Activated T-helper 2 cell treated with anti-CD3 and anti-CD28 coated beads, Interferon-gamma antibody, Interleukin-2, Interleukin-4, amounts not matched to agents 10 μg/mL and 5 μg/mL and 100 μg/mL, durations not matched to agents 14 hours and 24 hours and 36 hours (primary cell): ENCODE measurements at regions not wholly inside any gene's neighbourhood (a gene's known extent, or its start where the extent isn't known, plus 50 kb on each side); places are given as distances from the start of the nearest gene placed in this dataset.
"Not testable (repeated sequence)": the region's sequence is repeated elsewhere in the genome, so short reads cannot be mapped to it uniquely, and the experiment has no call there.

Source experiments
- DNase-seq: peaks from one replicate; pipeline ENCODE4 v3.0.0; 2021; ENCODE audit warnings: low spot score
- H3K27ac Mint-ChIP-seq: one replicate; pipeline ENCODE4 v1.8.0; 2021; ENCODE audit warnings: mixed read lengths
- H3K27me3 Mint-ChIP-seq: one replicate; pipeline ENCODE4 v1.8.0; 2021; ENCODE audit warnings: low read depth, mixed read lengths
- H3K36me3 Mint-ChIP-seq: one replicate; pipeline ENCODE4 v1.8.0; 2021; ENCODE audit warnings: low read depth, mixed read lengths
- H3K4me1 Mint-ChIP-seq: one replicate; pipeline ENCODE4 v1.8.0; 2021; ENCODE audit warnings: low read depth, mixed read lengths
- H3K4me3 Mint-ChIP-seq: one replicate; pipeline ENCODE4 v1.8.0; 2021; ENCODE audit warnings: low read depth, mild to moderate bottlenecking, moderate library complexity, mixed read lengths
- H3K9me3 Mint-ChIP-seq: one replicate; pipeline ENCODE4 v1.8.0; 2021; ENCODE audit warnings: mixed read lengths
- intact Hi-C: fragments of 100-400 bp; cut with micrococcal nuclease; formaldehyde crosslinking; loops from one replicate; pipeline ENCODE4 v1.15.1; 2023

GRCh38 chr10:33489501-33490176, 155.2 kb upstream of the NRP1 start:
- Mint-ChIP-seq H3K36me3 (no peaks in the 10 kb centered on the region), H3K27me3 (peaks cover 7% of the 10 kb centered on the region), H3K4me3 (no peak overlapping the region), H3K4me1 (peaks cover 8% of the 10 kb centered on the region), H3K9me3 (no peaks in the 10 kb centered on the region), H3K27ac (no peak overlapping the region)
- no peak for DNase-seq
- intact Hi-C loops = no loop called here

GRCh38 chr10:33487014-33487776, 152.7 kb upstream of the NRP1 start:
- Mint-ChIP-seq H3K27ac (no peak overlapping the region), H3K36me3 (no peaks in the 10 kb centered on the region), H3K4me3 (no peak overlapping the region), H3K27me3 (peaks cover 2% of the 10 kb centered on the region), H3K4me1 (peaks cover 8% of the 10 kb centered on the region), H3K9me3 (no peaks in the 10 kb centered on the region)
- intact Hi-C loops = no loop called here
- DNase-seq = no peak

GRCh38 chr10:33485276-33485675, 150.8 kb upstream of the NRP1 start:
- DNase-seq = no peak
- intact Hi-C loops = no loop called here
- Mint-ChIP-seq H3K4me1 (peaks cover 8% of the 10 kb centered on the region), H3K27me3 (peaks cover 2% of the 10 kb centered on the region), H3K4me3 (no peak overlapping the region), H3K36me3 (no peaks in the 10 kb centered on the region), H3K27ac (no peak overlapping the region), H3K9me3 (no peaks in the 10 kb centered on the region)

GRCh38 chr10:33484787-33485186, 150.3 kb upstream of the NRP1 start:
- Mint-ChIP-seq H3K9me3 (no peaks in the 10 kb centered on the region), H3K27me3 (peaks cover 2% of the 10 kb centered on the region), H3K4me1 (peaks cover 8% of the 10 kb centered on the region), H3K27ac (no peak overlapping the region), H3K36me3 (no peaks in the 10 kb centered on the region), H3K4me3 (no peak overlapping the region)
- no peak for DNase-seq
- intact Hi-C loops = no loop called here

GRCh38 chr10:33483816-33484190, 149.3 kb upstream of the NRP1 start:
- Mint-ChIP-seq H3K4me1 (peaks cover 8% of the 10 kb centered on the region), H3K27me3 (peaks cover 2% of the 10 kb centered on the region), H3K27ac (no peak overlapping the region), H3K36me3 (no peaks in the 10 kb centered on the region), H3K9me3 (no peaks in the 10 kb centered on the region), H3K4me3 (no peak overlapping the region)
- DNase-seq = no peak
- intact Hi-C loops = no loop called here

GRCh38 chr10:33483124-33483815, 148.8 kb upstream of the NRP1 start:
- Mint-ChIP-seq H3K36me3 (no peaks in the 10 kb centered on the region), H3K4me3 (no peak overlapping the region), H3K4me1 (peaks cover 8% of the 10 kb centered on the region), H3K27ac (no peak overlapping the region), H3K9me3 (no peaks in the 10 kb centered on the region), H3K27me3 (peaks cover 2% of the 10 kb centered on the region)
- no peak for DNase-seq
- intact Hi-C loops = no loop called here

GRCh38 chr10:33482486-33482885, 148.0 kb upstream of the NRP1 start:
- intact Hi-C loops = no loop called here
- H3K27me3 Mint-ChIP-seq = peaks cover 2% of the 10 kb centered on the region
- no peak overlapping the region for H3K27ac Mint-ChIP-seq
- no peak overlapping the region for H3K4me3 Mint-ChIP-seq
- no peaks in the 10 kb centered on the region for H3K9me3 Mint-ChIP-seq
- DNase-seq = no peak
- no peaks in the 10 kb centered on the region for H3K36me3 Mint-ChIP-seq
- peaks cover 8% of the 10 kb centered on the region for H3K4me1 Mint-ChIP-seq

GRCh38 chr10:33481184-33481583, 146.7 kb upstream of the NRP1 start:
- Mint-ChIP-seq H3K9me3 (no peaks in the 10 kb centered on the region), H3K4me1 (no peaks in the 10 kb centered on the region), H3K4me3 (no peak overlapping the region), H3K27me3 (peaks cover 2% of the 10 kb centered on the region), H3K27ac (no peak overlapping the region), H3K36me3 (no peaks in the 10 kb centered on the region)
- DNase-seq = no peak
- intact Hi-C loops = no loop called here

- H3K27ac Mint-ChIP-seq, DNase-seq, H3K4me1 Mint-ChIP-seq, intact Hi-C loops, H3K9me3 Mint-ChIP-seq, H3K4me3 Mint-ChIP-seq, H3K36me3 Mint-ChIP-seq, H3K27me3 Mint-ChIP-seq: not testable (repeated sequence)
Measured at GRCh38 chr10:33480417-33480816, 145.9 kb upstream of the NRP1 start.

- Mint-ChIP-seq H3K4me1 (no peaks in the 10 kb centered on the region), H3K27me3 (no peaks in the 10 kb centered on the region), H3K9me3 (no peaks in the 10 kb centered on the region), H3K27ac (no peak overlapping the region), H3K36me3 (no peaks in the 10 kb centered on the region), H3K4me3 (no peak overlapping the region)
- intact Hi-C loops = no loop called here
- no peak for DNase-seq
Measured at GRCh38 chr10:33478675-33479125, 144.2 kb upstream of the NRP1 start.

GRCh38 chr10:33478089-33478674, 143.7 kb upstream of the NRP1 start:
- H3K9me3 Mint-ChIP-seq = no peaks in the 10 kb centered on the region
- no peak for DNase-seq
- H3K4me1 Mint-ChIP-seq = no peaks in the 10 kb centered on the region
- intact Hi-C loops = no loop called here
- H3K27me3 Mint-ChIP-seq = no peaks in the 10 kb centered on the region
- no peaks in the 10 kb centered on the region for H3K36me3 Mint-ChIP-seq
- no peak overlapping the region for H3K27ac Mint-ChIP-seq
- no peak overlapping the region for H3K4me3 Mint-ChIP-seq

- Mint-ChIP-seq H3K4me1 (no peaks in the 10 kb centered on the region), H3K4me3 (no peak overlapping the region), H3K27ac (no peak overlapping the region), H3K27me3 (peaks cover 2% of the 10 kb centered on the region), H3K9me3 (no peaks in the 10 kb centered on the region), H3K36me3 (no peaks in the 10 kb centered on the region)
- no peak for DNase-seq
- intact Hi-C loops = no loop called here
Measured at GRCh38 chr10:33477291-33478088, 143.0 kb upstream of the NRP1 start.
